ENCODE measurements at regions not wholly inside any gene's neighbourhood (a gene's known extent, or its start where the extent isn't known, plus 50 kb on each side); places are given as distances from the start of the nearest gene placed in this dataset.

DNA sequence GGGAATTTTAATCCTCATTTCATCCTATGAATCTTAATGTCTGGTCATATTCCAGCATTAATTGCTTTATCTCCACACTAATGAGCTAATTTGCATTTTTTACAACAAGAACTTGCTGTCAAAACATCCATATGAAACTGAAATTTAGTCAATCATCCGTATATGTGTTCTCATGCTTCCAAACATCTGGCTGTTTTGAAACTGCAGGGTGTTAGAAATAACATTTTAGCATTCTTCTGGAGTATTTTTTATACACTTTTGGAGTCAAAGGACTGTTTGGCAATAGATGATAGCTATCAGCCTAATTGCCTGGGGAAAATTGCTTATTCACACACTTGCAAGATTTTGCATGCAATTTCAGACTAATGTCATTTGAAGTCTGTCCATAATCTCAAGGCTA, 1639.3 kb downstream of the KCNT2 start:
- intact Hi-C loops (cut with micrococcal nuclease; ENCODE audit: unreplicated experiment), result loop anchor here (10.0 kb wide), 1 partner anchor 296 kb away; no protein-coding TSS in a partner anchor
- Histone ChIP-seq H3K9me2 (ENCODE audit: insufficient read depth) (no peaks in the 10 kb centered on the region; the same call in 1 of the 2 replicates), H3F3A (ENCODE audit: insufficient read depth, low read depth) (peaks cover 6% of the 10 kb centered on the region; the same call in 1 of the 2 replicates), H2AFZ (no peak overlapping the region), H3K9me3 (ENCODE audit: insufficient read depth, low read depth) (no peaks in the 10 kb centered on the region), H3K36me3 (ENCODE audit: low read depth) (no peaks in the 10 kb centered on the region), H4K20me1 (ENCODE audit: insufficient read depth) (no peaks in the 10 kb centered on the region), H3K79me2 (ENCODE audit: low read depth) (no peaks in the 10 kb centered on the region), H3K27me3 (ENCODE audit: insufficient read depth, low read depth) (no peaks in the 10 kb centered on the region), H3K27ac (no peak overlapping the region), H3K4me1 (replicated peaks; ENCODE audit: insufficient read depth) (no peaks in the 10 kb centered on the region), H3K4me3 (no peak overlapping the region), H3K4me2 (no peak overlapping the region)
- TF ChIP-seq CTCF (conservative IDR thresholded peaks at IDR 0.05) (no peak), EZH2 (IDR thresholded peaks at IDR 0.05; ENCODE audit: low read depth) (no peak)
- ChIA-PET CTCF (no interaction called here), POLR2A (ENCODE audit: unreplicated experiment) (no interaction called here)
- DNase-seq, result no peak
- BruUV-seq (replicated peaks), result no TSS peak

- H3K4me1 ChIP-seq (replicated peaks; ENCODE audit: insufficient read depth), result no peaks in the 10 kb centered on the region
- no TSS peak for BruUV-seq (replicated peaks)
- H3F3A ChIP-seq (ENCODE audit: insufficient read depth, low read depth), result no peaks in the 10 kb centered on the region
- H3K4me3 ChIP-seq, result no peak overlapping the region
- no peaks in the 10 kb centered on the region for H3K36me3 ChIP-seq (ENCODE audit: low read depth)
- no peaks in the 10 kb centered on the region for H3K9me3 ChIP-seq (ENCODE audit: insufficient read depth, low read depth)
- no peak overlapping the region for H2AFZ ChIP-seq
- DNase-seq, result no peak
- ChIA-PET CTCF (no interaction called here), POLR2A (ENCODE audit: unreplicated experiment) (no interaction called here)
- intact Hi-C loops (cut with micrococcal nuclease; ENCODE audit: unreplicated experiment), result loop anchor here (10.0 kb wide), 1 partner anchor 305 kb away; no protein-coding TSS in a partner anchor
- no peaks in the 10 kb centered on the region for H3K79me2 ChIP-seq (ENCODE audit: low read depth)
- H3K27me3 ChIP-seq (ENCODE audit: insufficient read depth, low read depth), result no peaks in the 10 kb centered on the region
- H3K9me2 ChIP-seq (ENCODE audit: insufficient read depth), result no peaks in the 10 kb centered on the region; the same call in 1 of the 2 replicates
- no peak overlapping the region for H3K4me2 ChIP-seq
- no peaks in the 10 kb centered on the region for H4K20me1 ChIP-seq (ENCODE audit: insufficient read depth)
- TF ChIP-seq EZH2 (IDR thresholded peaks at IDR 0.05; ENCODE audit: low read depth) (no peak), CTCF (conservative IDR thresholded peaks at IDR 0.05) (no peak)
- no peak overlapping the region for H3K27ac ChIP-seq
Observed at GRCh38 chr1:194959795-194960194, 1648.4 kb downstream of the KCNT2 start.

DNA sequence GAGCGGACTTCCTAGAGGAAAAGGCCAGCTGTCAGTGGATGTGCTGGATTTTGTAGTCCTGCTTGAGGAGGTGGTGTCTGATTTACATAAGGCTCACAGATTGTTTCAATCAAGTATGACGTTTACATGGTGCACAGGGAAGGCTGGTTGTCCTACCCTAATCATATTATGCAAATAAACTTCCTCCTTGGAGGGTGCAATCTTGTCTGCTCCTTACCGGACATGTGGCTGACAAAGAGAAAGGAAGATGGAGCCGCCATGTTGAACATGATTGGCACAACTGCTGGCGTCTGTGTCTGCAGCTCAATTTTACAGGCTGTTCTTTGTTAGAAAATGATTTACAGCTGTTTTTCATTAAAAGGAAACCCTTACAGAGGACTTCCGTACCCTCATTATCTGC, 1656.1 kb downstream of the KCNT2 start:
- Histone ChIP-seq H3K36me3 (ENCODE audit: low read depth) (no peaks in the 10 kb centered on the region), H3K9me2 (ENCODE audit: insufficient read depth) (no peaks in the 10 kb centered on the region; the same call in 1 of the 2 replicates), H3F3A (ENCODE audit: insufficient read depth, low read depth) (no peaks in the 10 kb centered on the region), H3K4me1 (replicated peaks; ENCODE audit: insufficient read depth) (no peaks in the 10 kb centered on the region), H3K4me3 (no peak overlapping the region), H3K4me2 (no peak overlapping the region), H3K27ac (no peak overlapping the region), H3K9me3 (ENCODE audit: insufficient read depth, low read depth) (no peaks in the 10 kb centered on the region; the same call in 1 of the 2 replicates), H3K27me3 (ENCODE audit: insufficient read depth, low read depth) (no peaks in the 10 kb centered on the region), H3K79me2 (ENCODE audit: low read depth) (no peaks in the 10 kb centered on the region), H4K20me1 (ENCODE audit: insufficient read depth) (no peaks in the 10 kb centered on the region), H2AFZ (no peak overlapping the region)
- intact Hi-C loops (cut with micrococcal nuclease; ENCODE audit: unreplicated experiment), result no loop called here
- POLR2A ChIA-PET (ENCODE audit: unreplicated experiment), result no interaction called here
- TF ChIP-seq CTCF (conservative IDR thresholded peaks at IDR 0.05) (no peak), EZH2 (IDR thresholded peaks at IDR 0.05; ENCODE audit: low read depth) (no peak)
- CTCF ChIA-PET, result no interaction called here
- no TSS peak for BruUV-seq (replicated peaks)
- no peak for DNase-seq

Measured in PC-9 (cell line).